ENCODE measurements at regions not wholly inside any gene's neighbourhood (a gene's known extent, or its start where the extent isn't known, plus 50 kb on each side); places are given as distances from the start of the nearest gene placed in this dataset.
"Not testable (repeated sequence)": the region's sequence is repeated elsewhere in the genome, so short reads cannot be mapped to it uniquely, and the experiment has no call there.

GRCh38 chr15:38997841-38998240, 433.2 kb upstream of the RASGRP1 start:
- no peaks in the 10 kb centered on the region for H3K9me3 Mint-ChIP-seq
- DNase-seq, result no peak
- H3K4me1 Mint-ChIP-seq, result peaks cover 3% of the 10 kb centered on the region
- H3K4me3 Mint-ChIP-seq, result no peak overlapping the region
- no peak overlapping the region for H3K27ac Mint-ChIP-seq
- H3K36me3 Mint-ChIP-seq, result no peaks in the 10 kb centered on the region
- peaks cover 28% of the 10 kb centered on the region for H3K27me3 Mint-ChIP-seq

DNA sequence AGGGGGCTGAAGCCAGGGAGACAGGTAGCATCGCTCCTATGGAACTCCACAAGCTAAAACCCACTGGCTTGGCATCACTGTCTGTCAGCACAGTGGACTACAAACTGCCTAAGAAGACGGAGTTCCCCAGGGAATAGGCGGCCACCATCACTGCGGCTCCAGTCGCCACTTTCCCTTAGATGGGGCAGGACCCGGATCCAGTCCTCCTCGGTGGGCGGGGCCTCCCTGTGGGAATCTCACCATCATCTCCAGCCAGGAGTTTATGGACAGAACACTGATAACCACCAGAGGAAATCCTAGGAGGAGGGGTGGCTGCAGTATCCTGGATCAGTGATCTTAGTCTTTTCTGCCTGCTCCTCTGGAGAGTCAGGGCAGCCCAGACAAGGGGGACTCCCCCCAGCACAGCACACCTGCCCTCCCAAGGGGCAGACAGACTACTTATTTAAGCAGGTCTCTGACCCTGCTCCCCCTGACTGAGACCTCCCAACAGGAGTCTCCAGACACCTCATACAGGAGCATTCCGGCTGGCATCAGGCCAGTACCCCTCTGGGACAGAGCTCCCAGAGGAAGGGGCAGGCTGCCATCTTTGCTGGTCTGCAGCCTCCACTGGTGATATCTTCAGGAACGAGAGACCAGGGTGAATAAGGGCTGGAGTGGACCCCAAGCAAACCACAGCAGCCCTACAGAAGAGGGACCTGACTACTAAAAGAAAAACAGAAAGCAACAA, 435.6 kb upstream of the RASGRP1 start:
- peaks cover 37% of the 10 kb centered on the region for H3K27me3 Mint-ChIP-seq
- H3K27ac Mint-ChIP-seq, result no peak overlapping the region
- no peaks in the 10 kb centered on the region for H3K36me3 Mint-ChIP-seq
- DNase-seq, result no peak
- H3K9me3 Mint-ChIP-seq, result peaks cover 2% of the 10 kb centered on the region
- peaks cover 3% of the 10 kb centered on the region for H3K4me1 Mint-ChIP-seq
- H3K4me3 Mint-ChIP-seq, result no peak overlapping the region

GRCh38 chr15:39009740-39010139, 445.1 kb upstream of the RASGRP1 start:
- Mint-ChIP-seq H3K27ac (no peak overlapping the region), H3K9me3 (peaks cover 24% of the 10 kb centered on the region), H3K36me3 (no peaks in the 10 kb centered on the region), H3K27me3 (peaks cover 17% of the 10 kb centered on the region), H3K4me3 (no peak overlapping the region), H3K4me1 (no peaks in the 10 kb centered on the region)
- no peak for DNase-seq

DNA sequence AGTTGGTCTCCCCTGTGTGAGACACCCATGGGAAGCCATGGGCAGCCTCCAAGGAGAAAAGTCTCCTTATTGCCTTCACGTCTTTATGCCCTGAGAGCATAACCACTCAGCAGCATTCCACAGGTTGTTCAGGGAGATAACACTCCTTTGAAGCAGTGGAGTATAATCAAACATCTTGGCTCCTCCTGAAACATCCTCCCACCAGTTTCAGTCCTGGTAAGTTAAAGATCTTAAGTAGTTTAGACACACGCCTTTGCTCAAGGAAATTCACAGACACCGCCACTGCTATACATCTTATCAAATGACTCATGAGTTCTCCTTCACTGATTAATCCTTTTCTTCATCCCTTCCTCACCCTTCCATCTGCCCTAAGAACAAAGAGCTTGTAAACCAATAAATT, 446.5 kb upstream of the RASGRP1 start:
- not testable (repeated sequence) for H3K4me3 Mint-ChIP-seq, H3K4me1 Mint-ChIP-seq, DNase-seq

DNA sequence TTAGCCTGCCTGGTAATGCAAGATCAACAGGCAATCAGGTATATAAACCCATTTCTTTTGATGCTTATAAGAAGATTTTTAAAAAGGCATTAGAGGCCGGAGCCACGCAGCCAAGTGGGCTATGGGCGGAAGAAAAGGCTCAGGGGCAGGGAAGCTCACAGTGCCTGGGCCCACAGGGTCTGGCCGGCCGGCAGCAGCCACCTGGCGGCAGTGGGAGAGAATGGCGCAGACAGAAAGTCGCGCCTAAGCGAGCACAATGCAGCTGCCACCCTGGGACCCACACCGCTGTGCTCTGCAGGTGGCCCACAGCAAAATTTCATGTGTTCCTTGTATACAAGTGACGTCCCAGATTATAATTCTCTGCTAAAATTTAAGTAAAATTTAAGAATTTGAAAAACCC, 448.6 kb upstream of the RASGRP1 start:
- H3K4me3 Mint-ChIP-seq, result no peak overlapping the region
- no peak for DNase-seq
- no peaks in the 10 kb centered on the region for H3K4me1 Mint-ChIP-seq
- H3K36me3 Mint-ChIP-seq, result no peaks in the 10 kb centered on the region
- H3K9me3 Mint-ChIP-seq, result peaks cover 18% of the 10 kb centered on the region
- peaks cover 14% of the 10 kb centered on the region for H3K27me3 Mint-ChIP-seq
- no peak overlapping the region for H3K27ac Mint-ChIP-seq

More for the DNA sequence above, 446.5 kb upstream of the RASGRP1 start:
- Mint-ChIP-seq H3K9me3 (peaks cover 20% of the 10 kb centered on the region), H3K27me3 (peaks cover 14% of the 10 kb centered on the region)
- H3K36me3 Mint-ChIP-seq, H3K27ac Mint-ChIP-seq: not testable (repeated sequence)

- H3K36me3 Mint-ChIP-seq, result no peaks in the 10 kb centered on the region
- H3K4me1 Mint-ChIP-seq, result no peaks in the 10 kb centered on the region
- no peak overlapping the region for H3K4me3 Mint-ChIP-seq
- H3K9me3 Mint-ChIP-seq, result peaks cover 15% of the 10 kb centered on the region
- no peak overlapping the region for H3K27ac Mint-ChIP-seq
- peaks cover 24% of the 10 kb centered on the region for H3K27me3 Mint-ChIP-seq
- DNase-seq, result no peak
Measured at GRCh38 chr15:39014682-39015081, 450.1 kb upstream of the RASGRP1 start.

- DNase-seq, result no peak
- H3K27ac Mint-ChIP-seq, result no peak overlapping the region
- H3K4me3 Mint-ChIP-seq, result no peak overlapping the region
Measured at GRCh38 chr15:39016706-39017105, 452.1 kb upstream of the RASGRP1 start.

DNA sequence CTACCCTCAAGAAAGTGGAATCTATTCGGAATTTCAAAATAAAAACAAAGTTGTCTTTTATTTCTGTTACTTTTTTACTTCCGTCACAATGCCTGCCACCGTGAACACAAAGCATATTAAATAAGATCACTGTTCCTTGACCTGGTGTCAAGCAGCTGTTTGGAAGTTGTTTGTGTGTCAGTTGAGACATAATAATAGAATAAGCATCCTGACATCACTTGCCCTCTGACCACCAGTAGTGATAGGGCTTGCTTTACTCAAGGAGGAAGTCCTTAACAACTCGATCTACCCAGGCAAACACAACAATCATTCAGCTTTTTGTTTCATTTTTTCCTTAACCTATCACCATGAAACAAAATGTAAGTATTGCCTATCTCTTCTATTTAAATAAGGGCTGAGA, 454.4 kb upstream of the RASGRP1 start:
- no peak overlapping the region for H3K27ac Mint-ChIP-seq
- DNase-seq, result no peak
- no peaks in the 10 kb centered on the region for H3K36me3 Mint-ChIP-seq
- no peak overlapping the region for H3K4me3 Mint-ChIP-seq
- peaks cover 30% of the 10 kb centered on the region for H3K27me3 Mint-ChIP-seq
- no peaks in the 10 kb centered on the region for H3K4me1 Mint-ChIP-seq
- H3K9me3 Mint-ChIP-seq, result no peaks in the 10 kb centered on the region

More at GRCh38 chr15:39016706-39017105, 452.1 kb upstream of the RASGRP1 start:
- no peaks in the 10 kb centered on the region for H3K9me3 Mint-ChIP-seq
- no peaks in the 10 kb centered on the region for H3K36me3 Mint-ChIP-seq
- no peaks in the 10 kb centered on the region for H3K4me1 Mint-ChIP-seq
- peaks cover 26% of the 10 kb centered on the region for H3K27me3 Mint-ChIP-seq

- Mint-ChIP-seq H3K4me3 (no peak overlapping the region), H3K9me3 (no peaks in the 10 kb centered on the region), H3K4me1 (no peaks in the 10 kb centered on the region), H3K27ac (no peak overlapping the region), H3K36me3 (no peaks in the 10 kb centered on the region), H3K27me3 (peaks cover 32% of the 10 kb centered on the region)
- no peak for DNase-seq
Measured at GRCh38 chr15:39021341-39021740, 456.7 kb upstream of the RASGRP1 start.

GRCh38 chr15:39022532-39023305, 458.1 kb upstream of the RASGRP1 start:
- no peak overlapping the region for H3K4me3 Mint-ChIP-seq
- H3K36me3 Mint-ChIP-seq, result no peaks in the 10 kb centered on the region
- H3K27ac Mint-ChIP-seq, result no peak overlapping the region
- H3K4me1 Mint-ChIP-seq, result no peaks in the 10 kb centered on the region
- H3K27me3 Mint-ChIP-seq, result peaks cover 32% of the 10 kb centered on the region
- no peaks in the 10 kb centered on the region for H3K9me3 Mint-ChIP-seq
- DNase-seq, result no peak

GRCh38 chr15:39025321-39025720, 460.7 kb upstream of the RASGRP1 start:
- Mint-ChIP-seq H3K4me3 (no peak overlapping the region), H3K4me1 (no peaks in the 10 kb centered on the region), H3K9me3 (no peaks in the 10 kb centered on the region), H3K27ac (no peak overlapping the region), H3K36me3 (no peaks in the 10 kb centered on the region), H3K27me3 (peaks cover 17% of the 10 kb centered on the region)
- DNase-seq, result no peak

GRCh38 chr15:39025881-39026280, 461.3 kb upstream of the RASGRP1 start:
- no peak for DNase-seq
- no peak overlapping the region for H3K27ac Mint-ChIP-seq
- H3K36me3 Mint-ChIP-seq, result no peaks in the 10 kb centered on the region
- no peaks in the 10 kb centered on the region for H3K4me1 Mint-ChIP-seq
- peaks cover 11% of the 10 kb centered on the region for H3K27me3 Mint-ChIP-seq
- no peak overlapping the region for H3K4me3 Mint-ChIP-seq
- no peaks in the 10 kb centered on the region for H3K9me3 Mint-ChIP-seq

DNA sequence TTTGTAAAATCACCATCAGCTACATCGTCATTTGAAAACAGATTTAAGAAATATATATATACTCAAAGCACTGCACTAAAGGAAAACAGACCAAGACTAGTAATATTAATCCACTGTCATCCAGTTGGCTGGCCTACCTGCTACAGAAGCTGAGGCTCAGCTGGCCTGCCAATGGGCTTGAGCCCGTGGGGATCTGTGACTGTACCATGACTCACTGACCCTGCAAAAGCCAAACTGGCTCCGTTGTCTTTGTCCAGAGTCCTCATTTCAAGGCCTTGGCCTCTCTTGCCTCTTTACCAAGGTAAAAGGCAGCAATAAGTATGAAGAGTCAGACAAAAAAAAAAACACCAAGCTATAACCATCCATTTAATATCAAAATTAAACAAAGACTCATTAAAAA, 463.5 kb upstream of the RASGRP1 start:
- Mint-ChIP-seq H3K27me3 (peaks cover 10% of the 10 kb centered on the region), H3K4me1 (no peaks in the 10 kb centered on the region)

GRCh38 chr15:39029741-39030140, 465.1 kb upstream of the RASGRP1 start:
- Mint-ChIP-seq H3K4me1 (no peaks in the 10 kb centered on the region), H3K27ac (no peak overlapping the region), H3K27me3 (peaks cover 4% of the 10 kb centered on the region), H3K4me3 (no peak overlapping the region), H3K36me3 (no peaks in the 10 kb centered on the region), H3K9me3 (no peaks in the 10 kb centered on the region)
- DNase-seq, result no peak

More for the DNA sequence above, 463.5 kb upstream of the RASGRP1 start:
- Mint-ChIP-seq H3K9me3 (no peaks in the 10 kb centered on the region), H3K27ac (no peak overlapping the region), H3K36me3 (no peaks in the 10 kb centered on the region), H3K4me3 (no peak overlapping the region)
- DNase-seq, result no peak

DNA sequence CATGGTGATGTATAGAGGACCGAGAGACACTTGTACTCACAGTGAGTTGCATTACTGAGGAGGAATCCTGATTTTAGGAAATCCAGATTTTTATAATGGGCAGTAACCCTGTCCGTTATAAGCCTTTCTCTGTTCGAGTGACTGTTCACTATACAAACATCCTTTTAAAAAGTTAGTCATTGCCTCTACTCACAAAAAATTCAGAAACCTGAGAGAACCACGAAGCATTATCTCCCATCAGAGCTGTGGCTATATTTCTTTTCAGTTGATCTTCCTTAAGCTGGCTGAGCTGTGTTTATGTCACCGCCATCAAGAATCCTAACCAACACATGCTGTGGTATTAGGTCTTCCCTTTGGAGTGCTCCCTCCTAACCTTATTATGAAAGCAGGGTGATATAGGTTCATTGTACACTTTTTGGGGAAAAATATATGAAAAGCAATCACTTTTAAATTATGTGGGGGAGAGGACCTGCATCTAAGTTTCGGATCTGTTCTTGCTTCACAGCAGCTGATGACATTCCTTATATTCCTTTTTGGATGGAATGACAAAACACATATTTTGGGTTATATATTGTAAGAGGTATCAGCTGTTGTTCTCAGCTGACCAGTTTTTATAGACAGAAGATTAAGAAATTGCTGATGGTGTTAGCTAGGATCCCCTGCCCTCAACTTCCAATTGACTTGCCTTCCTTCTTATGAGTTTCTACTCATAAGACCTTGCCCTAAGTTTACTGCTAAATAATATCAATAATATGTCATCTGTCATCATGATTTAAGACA, 465.9 kb upstream of the RASGRP1 start:
- Mint-ChIP-seq H3K36me3 (no peaks in the 10 kb centered on the region), H3K9me3 (no peaks in the 10 kb centered on the region), H3K4me1 (no peaks in the 10 kb centered on the region), H3K27ac (no peak overlapping the region), H3K27me3 (peaks cover 7% of the 10 kb centered on the region), H3K4me3 (no peak overlapping the region)
- DNase-seq, result no peak
